Activated gamma-delta T cell treated with Interleukin-2 at 50 U/mL for 16 hours (primary cell): ENCODE measurements at regions not wholly inside any gene's neighbourhood (a gene's known extent, or its start where the extent isn't known, plus 50 kb on each side); places are given as distances from the start of the nearest gene placed in this dataset.

Experiments
- DNase-seq: peaks from one replicate; pipeline ENCODE4 v3.0.0-alpha.2; 2020

DNA sequence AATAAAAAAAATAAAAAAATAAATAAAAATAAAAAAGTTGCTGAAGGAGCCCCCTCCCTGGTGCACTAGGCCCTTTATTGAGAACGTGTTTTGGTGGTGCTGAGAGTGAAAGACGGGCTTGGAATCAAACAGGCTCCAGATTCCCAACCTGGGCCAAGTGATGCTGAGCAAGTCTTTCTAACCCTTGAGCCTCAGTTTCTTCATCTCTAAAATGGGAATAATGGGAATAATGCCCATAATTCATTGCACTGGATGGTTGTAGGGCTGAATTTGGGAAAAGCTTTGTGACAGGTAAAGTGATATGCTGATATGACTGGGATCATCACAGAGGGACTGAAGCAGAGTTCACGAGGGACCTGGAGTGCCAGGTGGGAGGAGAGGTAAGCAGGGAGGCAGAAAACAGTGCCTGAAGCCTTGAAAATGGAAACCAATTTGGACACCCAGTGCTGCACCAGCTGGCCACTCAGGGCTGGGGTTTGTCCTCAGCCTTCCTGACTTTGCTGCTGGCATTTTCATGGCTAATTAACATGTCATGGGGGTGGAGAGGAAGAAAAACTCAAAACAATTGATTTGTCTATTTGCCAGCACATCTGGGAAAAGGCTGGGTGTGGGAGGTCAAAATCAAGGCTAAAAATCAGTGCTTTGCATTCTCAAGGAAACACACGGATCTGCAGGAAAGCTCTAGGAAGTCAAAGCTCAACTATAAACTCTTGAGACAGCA is 241.3 kb downstream of the LOXHD1 start:
- no peak for DNase-seq

- DNase-seq, result no peak
These were observed 240.0 kb downstream of the LOXHD1 start for GRCh38 chr18:46416706-46417638.

- DNase-seq, result no peak
These were observed 238.3 kb downstream of the LOXHD1 start for GRCh38 chr18:46418663-46419260.

GRCh38 chr18:46419391-46420141 is 237.5 kb downstream of the LOXHD1 start:
- DNase-seq, result no peak

DNA sequence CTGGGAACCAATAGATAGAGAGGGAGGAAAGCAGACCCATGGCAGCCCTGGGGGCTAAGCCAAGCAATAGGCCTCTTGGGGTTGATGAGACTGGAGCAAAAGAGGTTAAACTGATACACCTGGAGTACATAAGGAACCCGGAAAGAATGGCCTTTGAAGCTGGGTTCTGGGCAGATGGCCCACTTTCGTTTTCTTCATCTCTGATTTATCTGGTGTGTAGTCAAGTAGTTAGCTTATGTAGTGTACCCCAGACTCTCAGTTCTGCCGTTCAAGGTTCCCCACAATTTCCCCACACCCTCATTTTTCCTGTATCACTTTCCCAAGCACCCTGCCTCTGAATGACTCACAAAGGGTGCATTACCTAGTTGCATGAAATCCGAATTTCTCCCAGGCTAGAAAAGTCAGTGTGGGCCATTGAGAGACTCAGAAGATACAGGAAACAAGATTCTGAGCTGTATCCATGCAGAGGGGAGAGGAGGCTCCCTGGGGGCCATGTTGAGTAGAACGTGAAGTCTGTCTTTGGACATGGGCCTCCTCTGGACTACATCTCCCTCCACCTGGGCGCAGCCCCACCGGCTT is 235.0 kb downstream of the LOXHD1 start:
- no peak for DNase-seq

DNA sequence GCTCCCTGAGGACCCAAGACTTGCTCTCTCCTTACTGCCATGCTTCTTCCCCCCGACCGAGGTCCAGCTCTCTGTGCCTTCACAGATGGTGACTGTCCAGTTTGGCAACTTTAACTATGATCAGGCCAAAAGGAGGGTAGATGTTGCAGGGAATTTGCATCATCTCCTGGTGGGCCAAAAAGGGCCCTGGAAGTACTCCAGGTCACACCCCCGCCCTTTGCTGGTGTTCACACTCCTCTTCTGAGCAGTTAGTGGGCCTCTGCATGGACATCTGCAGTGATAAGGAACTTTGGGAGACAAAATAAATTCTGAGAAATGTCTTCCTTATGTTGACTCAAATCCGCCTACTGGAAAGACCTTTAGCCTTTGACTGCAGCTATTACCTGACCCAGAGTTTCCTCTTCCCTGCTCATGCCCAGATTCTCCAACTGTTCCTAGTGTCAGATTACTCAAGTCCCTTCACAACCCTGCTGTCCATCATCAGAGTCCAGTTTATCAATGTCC is 234.4 kb downstream of the LOXHD1 start:
- no peak for DNase-seq

DNA sequence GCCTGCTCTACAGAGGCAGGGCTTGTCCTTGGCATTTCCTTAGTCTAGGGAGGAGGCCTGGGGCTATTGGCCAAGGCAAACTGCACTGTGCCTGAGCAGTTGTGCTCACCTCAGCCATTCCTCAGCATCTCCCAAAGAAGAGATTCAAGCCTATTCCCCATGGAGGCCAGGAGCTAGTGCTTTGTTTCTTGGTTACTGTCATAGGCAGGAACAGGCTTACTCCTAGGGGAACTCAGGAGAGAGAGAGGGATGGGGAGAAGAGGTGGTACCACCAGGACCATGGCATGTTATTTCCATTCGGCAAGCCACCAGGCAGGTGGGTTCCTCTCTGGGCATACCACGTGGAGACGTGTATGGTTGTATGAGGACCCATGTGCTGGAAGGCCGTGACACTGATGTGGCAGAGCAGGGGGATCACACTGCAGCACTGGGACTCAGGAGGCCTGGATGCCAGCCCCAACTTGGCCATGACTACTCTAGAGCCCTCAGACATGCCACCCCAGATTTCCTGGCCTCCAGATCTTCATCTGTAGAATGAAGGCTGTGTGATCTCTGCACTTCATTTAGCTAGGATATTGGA is 233.7 kb downstream of the LOXHD1 start:
- DNase-seq, result no peak

GRCh38 chr18:46424898-46425297 is 232.1 kb downstream of the LOXHD1 start:
- DNase-seq, result no peak

DNA sequence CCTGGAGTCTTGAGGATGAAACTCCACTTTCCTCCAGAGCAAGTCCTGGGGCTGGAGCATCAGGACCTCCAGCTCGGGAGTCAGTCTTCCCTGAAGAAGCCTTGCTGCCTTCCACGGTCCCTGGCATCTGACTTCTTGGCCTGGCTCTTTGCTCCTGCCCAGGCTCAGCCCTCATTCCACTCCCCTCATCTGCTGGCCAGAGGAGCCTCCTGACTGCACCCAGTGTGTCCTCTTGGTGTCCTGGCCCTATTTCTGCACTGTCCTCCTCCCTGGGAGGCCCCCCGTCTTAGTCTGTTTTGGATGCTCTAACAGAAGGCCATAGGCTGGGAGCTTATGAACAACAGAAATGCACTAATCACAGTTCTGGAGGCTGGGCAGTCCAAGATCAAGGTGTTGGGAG is 231.5 kb downstream of the LOXHD1 start:
- no peak for DNase-seq

DNA sequence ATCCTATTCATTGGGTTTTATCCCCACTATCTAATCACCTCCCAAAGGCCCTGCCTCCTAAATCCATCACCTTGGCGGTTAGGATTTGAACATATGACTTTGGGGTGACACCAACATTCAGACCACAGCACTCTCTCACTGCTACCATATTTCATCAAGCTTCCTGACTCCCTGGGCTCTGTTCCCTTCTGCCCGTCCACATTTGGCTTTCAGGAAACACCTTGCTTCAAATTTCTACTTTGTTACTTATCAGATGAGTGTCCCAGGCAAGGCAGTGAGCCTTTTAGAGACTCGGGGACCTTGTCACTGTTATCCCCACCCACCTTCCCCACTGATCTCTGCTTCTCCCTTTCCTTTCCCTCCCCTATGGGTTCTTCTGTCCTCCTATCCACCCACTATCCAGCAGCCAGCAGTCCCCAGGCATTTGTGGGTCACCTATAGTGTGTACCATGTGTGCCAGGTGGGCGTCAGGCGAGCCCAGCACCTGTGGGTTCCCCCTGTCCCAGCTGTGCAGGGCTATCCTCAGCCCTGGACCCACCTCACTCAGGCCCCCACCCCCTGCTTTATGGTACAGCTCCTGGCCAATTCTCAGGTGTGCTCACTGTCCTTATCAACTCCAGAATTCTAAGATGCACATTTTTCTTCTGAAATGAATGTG is 230.9 kb downstream of the LOXHD1 start:
- DNase-seq, result no peak

DNA sequence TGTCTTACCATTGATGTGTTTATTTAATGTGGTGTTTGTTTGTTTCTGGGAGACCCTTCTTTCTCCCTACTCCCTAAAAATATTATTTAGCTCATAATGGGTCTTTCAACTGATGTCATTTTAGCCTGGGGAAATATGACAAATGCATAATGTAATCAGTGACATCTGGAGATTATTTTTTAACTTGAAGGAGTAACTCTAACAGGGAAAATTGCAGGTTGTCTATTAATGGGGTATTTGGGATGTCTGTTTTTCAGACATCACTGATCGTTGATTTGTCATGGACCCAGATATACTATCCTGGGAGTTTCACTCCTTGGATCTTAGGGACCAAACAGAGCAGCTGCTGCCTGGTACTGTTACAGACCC is 230.4 kb downstream of the LOXHD1 start:
- DNase-seq, result no peak
